ELR (cell line): ENCODE measurements at regions not wholly inside any gene's neighbourhood (a gene's known extent, or its start where the extent isn't known, plus 50 kb on each side); places are given as distances from the start of the nearest gene placed in this dataset.

ENCODE experiments used
- DNase-seq: peaks from one replicate; pipeline ENCODE4 v3.0.0-alpha.2; 2015; ENCODE audit warnings: low read depth

GRCh38 chr19:31119951-31120690 lies 229.1 kb downstream of the TSHZ3 start:
- no peak for DNase-seq

- no peak for DNase-seq
Observed at GRCh38 chr19:31118986-31119385, 230.2 kb downstream of the TSHZ3 start.

GRCh38 chr19:31118287-31118955 lies 230.8 kb downstream of the TSHZ3 start:
- DNase-seq: no peak

GRCh38 chr19:31114585-31114984 lies 234.7 kb downstream of the TSHZ3 start:
- no peak for DNase-seq

GRCh38 chr19:31113293-31113692 lies 235.9 kb downstream of the TSHZ3 start:
- peak; percentile 23 for DNase-seq

- no peak for DNase-seq
Observed at GRCh38 chr19:31112158-31112557, 237.1 kb downstream of the TSHZ3 start.

- DNase-seq: no peak
Observed at GRCh38 chr19:31111741-31112140, 237.5 kb downstream of the TSHZ3 start.

- DNase-seq: peak; percentile 54
Observed at GRCh38 chr19:31110336-31110735, 238.9 kb downstream of the TSHZ3 start.

- no peak for DNase-seq
Observed at GRCh38 chr19:31109636-31110035, 239.6 kb downstream of the TSHZ3 start.

GRCh38 chr19:31107096-31107495 lies 242.1 kb downstream of the TSHZ3 start:
- DNase-seq: no peak

- no peak for DNase-seq
Observed at GRCh38 chr19:31105761-31106160, 243.5 kb downstream of the TSHZ3 start.

- no peak for DNase-seq
Observed at GRCh38 chr19:31104451-31104850, 244.8 kb downstream of the TSHZ3 start.

- no peak for DNase-seq
Observed at GRCh38 chr19:31103228-31103627, 246.0 kb downstream of the TSHZ3 start.

- DNase-seq: no peak
Observed at GRCh38 chr19:31102674-31103073, 246.6 kb downstream of the TSHZ3 start.

- DNase-seq: no peak
Observed at GRCh38 chr19:31100981-31101380, 248.3 kb downstream of the TSHZ3 start.

GRCh38 chr19:31100206-31100590 lies 249.0 kb downstream of the TSHZ3 start:
- DNase-seq: no peak

GRCh38 chr19:31099515-31100205 lies 249.6 kb downstream of the TSHZ3 start:
- DNase-seq: peak; percentile 13

GRCh38 chr19:31098836-31099235 lies 250.4 kb downstream of the TSHZ3 start:
- no peak for DNase-seq

GRCh38 chr19:31096935-31097545 lies 252.2 kb downstream of the TSHZ3 start:
- DNase-seq: no peak

- no peak for DNase-seq
Observed at GRCh38 chr19:31096062-31096830, 253.0 kb downstream of the TSHZ3 start.

GRCh38 chr19:31095100-31095804 lies 254.0 kb downstream of the TSHZ3 start:
- DNase-seq: no peak
